A549 (cell line): ENCODE measurements at regions not wholly inside any gene's neighbourhood (a gene's known extent, or its start where the extent isn't known, plus 50 kb on each side); places are given as distances from the start of the nearest gene placed in this dataset.

Source experiments
- BHLHE40 ChIP-seq: IDR thresholded peaks from 2 replicates; pipeline ENCODE4 v1.6.1; 2012; ENCODE audit warnings: low read depth, low read length, inconsistent platforms
- EP300 ChIP-seq, 2 experiments: fragments of >200 bp; sonication (Bioruptor Twin); formaldehyde crosslinking; IDR thresholded peaks; 2 replicates in 1 of 2; 3 replicates in 1 of 2; pipeline ENCODE4 v1.6.1; 2016 to 2017
- MAFK ChIP-seq: fragments of 450-650 bp; IDR thresholded peaks from 2 replicates; pipeline ENCODE4 v1.6.1; 2014; ENCODE audit not compliant: partially characterized antibody
- POLR2A ChIP-seq: IDR thresholded peaks from 2 replicates; pipeline ENCODE4 v1.6.1; 2012; ENCODE audit warnings: mild to moderate bottlenecking, low read length
- ZFP36 ChIP-seq: fragments of 450-650 bp; IDR thresholded peaks from 2 replicates; pipeline ENCODE4 v1.6.1; 2014; ENCODE audit warnings: borderline replicate concordance; ENCODE audit not compliant: partially characterized antibody
- TF ChIP-seq, protein P1 (sequence below): fragments of >200 bp; sonication (Bioruptor Twin); formaldehyde crosslinking; IDR thresholded peaks from 3 replicates; pipeline ENCODE4 v1.5.1; 2016
- TF ChIP-seq, protein P2 (sequence below): fragments of >200 bp; sonication (Bioruptor Twin); formaldehyde crosslinking; IDR thresholded peaks from 2 replicates; pipeline ENCODE4 v1.6.1; 2016

GRCh38 chr1:191729742-191730141, 428.5 kb upstream of the RGS18 start:
- TF ChIP-seq, protein P1, sequence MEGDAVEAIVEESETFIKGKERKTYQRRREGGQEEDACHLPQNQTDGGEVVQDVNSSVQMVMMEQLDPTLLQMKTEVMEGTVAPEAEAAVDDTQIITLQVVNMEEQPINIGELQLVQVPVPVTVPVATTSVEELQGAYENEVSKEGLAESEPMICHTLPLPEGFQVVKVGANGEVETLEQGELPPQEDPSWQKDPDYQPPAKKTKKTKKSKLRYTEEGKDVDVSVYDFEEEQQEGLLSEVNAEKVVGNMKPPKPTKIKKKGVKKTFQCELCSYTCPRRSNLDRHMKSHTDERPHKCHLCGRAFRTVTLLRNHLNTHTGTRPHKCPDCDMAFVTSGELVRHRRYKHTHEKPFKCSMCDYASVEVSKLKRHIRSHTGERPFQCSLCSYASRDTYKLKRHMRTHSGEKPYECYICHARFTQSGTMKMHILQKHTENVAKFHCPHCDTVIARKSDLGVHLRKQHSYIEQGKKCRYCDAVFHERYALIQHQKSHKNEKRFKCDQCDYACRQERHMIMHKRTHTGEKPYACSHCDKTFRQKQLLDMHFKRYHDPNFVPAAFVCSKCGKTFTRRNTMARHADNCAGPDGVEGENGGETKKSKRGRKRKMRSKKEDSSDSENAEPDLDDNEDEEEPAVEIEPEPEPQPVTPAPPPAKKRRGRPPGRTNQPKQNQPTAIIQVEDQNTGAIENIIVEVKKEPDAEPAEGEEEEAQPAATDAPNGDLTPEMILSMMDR, result no peak
- no peak for TF ChIP-seq EP300 (IDR thresholded peaks at IDR 0.05)
- TF ChIP-seq, protein P2, sequence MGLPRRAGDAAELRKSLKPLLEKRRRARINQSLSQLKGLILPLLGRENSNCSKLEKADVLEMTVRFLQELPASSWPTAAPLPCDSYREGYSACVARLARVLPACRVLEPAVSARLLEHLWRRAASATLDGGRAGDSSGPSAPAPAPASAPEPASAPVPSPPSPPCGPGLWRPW, result no peak
- TF ChIP-seq BHLHE40, result no peak
- TF ChIP-seq MAFK, result no peak
- no peak for TF ChIP-seq ZFP36
- TF ChIP-seq POLR2A, result no peak
